PC-3 (cell line): ENCODE measurements at regions not wholly inside any gene's neighbourhood (a gene's known extent, or its start where the extent isn't known, plus 50 kb on each side); places are given as distances from the start of the nearest gene placed in this dataset.

Experiments used
- ATAC-seq: fragments of 200-7000 bp; cut with Tn5 transposase; 2 replicates; pipeline ENCODE4 v1.9.1; 2020; ENCODE audit warnings: mild to moderate bottlenecking, moderate library complexity
- BruUV-seq: library from RNA; stranded (reverse); fragments of 400-500 nt; replicated peaks from 2 replicates; lab custom pipeline; 2021; lab: Mats Ljungman, UMichigan
- CTCF ChIA-PET: fragments of 300-600 bp; sonication (Branson Sonifier 250); formaldehyde crosslinking; loops from one replicate; lab custom pipeline; 2022; ENCODE audit warnings: antibody characterized with exemption; lab: Charles Lee
- POLR2A ChIA-PET: fragments of 300-600 bp; sonication (Branson Sonifier 250); formaldehyde crosslinking; loops from one replicate; lab custom pipeline; 2022; ENCODE audit warnings: antibody characterized with exemption; ENCODE audit not compliant: unreplicated experiment; lab: Charles Lee
- DNase-seq: peaks from one replicate; pipeline ENCODE4 v3.0.0-alpha.2; 2015
- H2AFZ ChIP-seq: fragments of 300-600 bp; sonication (generic); 2 replicates; pipeline ENCODE4 v1.6.0; 2016; ENCODE audit warnings: antibody characterized with exemption, low read length
- H3F3A ChIP-seq: fragments of 300-600 bp; sonication (generic); one replicate; pipeline ENCODE4 v1.6.0; 2017; ENCODE audit warnings: antibody characterized with exemption, low read length, control low read depth, mild to moderate bottlenecking; ENCODE audit not compliant: unreplicated experiment
- H3K27ac ChIP-seq: fragments of 300-600 bp; sonication (generic); 2 replicates; pipeline ENCODE4 v1.5.1; 2016; ENCODE audit warnings: mild to moderate bottlenecking, low read length
- H3K27me3 ChIP-seq: fragments of 300-600 bp; sonication (generic); 2 replicates; pipeline ENCODE4 v1.6.1; 2016; ENCODE audit warnings: low read length, mixed read lengths
- H3K36me3 ChIP-seq: fragments of 300-600 bp; sonication (generic); 2 replicates; pipeline ENCODE4 v1.6.1; 2016; ENCODE audit warnings: low read depth, mixed run types, low read length, mixed read lengths
- H3K4me1 ChIP-seq: fragments of 300-600 bp; sonication (generic); 2 replicates; pipeline ENCODE4 v1.5.1; 2016; ENCODE audit warnings: low read length; ENCODE audit not compliant: insufficient read depth
- H3K4me2 ChIP-seq: fragments of 300-600 bp; sonication (generic); 2 replicates; pipeline ENCODE4 v1.6.0; 2016; ENCODE audit warnings: low read length
- H3K4me3 ChIP-seq: fragments of 300-600 bp; sonication (generic); 2 replicates; pipeline ENCODE4 v1.5.1; 2016; ENCODE audit warnings: mild to moderate bottlenecking, low read length, mixed read lengths
- H3K79me2 ChIP-seq: fragments of 300-600 bp; sonication (generic); 2 replicates; pipeline ENCODE4 v1.6.1; 2017; ENCODE audit warnings: low read length, mixed read lengths
- H3K9ac ChIP-seq: fragments of 300-600 bp; sonication (generic); 2 replicates; pipeline ENCODE4 v1.6.0; 2016; ENCODE audit warnings: mild to moderate bottlenecking, low read length
- H3K9me2 ChIP-seq: fragments of 300-600 bp; sonication (generic); replicated peaks from 2 replicates; pipeline ENCODE4 v1.6.1; 2016; ENCODE audit warnings: mixed run types, low read length, mixed read lengths
- H3K9me3 ChIP-seq: fragments of 300-600 bp; sonication (generic); 2 replicates; pipeline ENCODE4 v1.6.1; 2016; ENCODE audit warnings: low read length, mixed read lengths
- H4K20me1 ChIP-seq: fragments of 300-600 bp; sonication (generic); 2 replicates; pipeline ENCODE4 v1.6.1; 2016; ENCODE audit warnings: low read length, mixed read lengths
- CTCF ChIP-seq: fragments of 300-600 bp; sonication (generic); conservative IDR thresholded peaks from 2 replicates; pipeline ENCODE4 v1.5.1; 2017; ENCODE audit warnings: antibody characterized with exemption, low read depth, mild to moderate bottlenecking, low read length
- EZH2 ChIP-seq: fragments of 300-600 bp; sonication (generic); IDR thresholded peaks from one replicate; pipeline ENCODE4 v1.6.1; 2017; ENCODE audit warnings: antibody characterized with exemption, mild to moderate bottlenecking, low read length; ENCODE audit not compliant: unreplicated experiment
- EZH2phosphoT487 ChIP-seq: fragments of 300-600 bp; sonication (generic); IDR thresholded peaks from 2 replicates; pipeline ENCODE4 v1.6.1; 2018; ENCODE audit warnings: mild to moderate bottlenecking, antibody characterized with exemption, low read length, borderline replicate concordance
- intact Hi-C: fragments of 100-400 bp; cut with micrococcal nuclease; formaldehyde crosslinking; loops from 2 replicates; pipeline ENCODE4 v1.9.0; 2023

GRCh38 chr19:31085125-31085524 lies 264.1 kb downstream of the TSHZ3 start:
- CTCF ChIA-PET: no interaction called here
- ATAC-seq: no peak

GRCh38 chr19:31083105-31083504 lies 266.1 kb downstream of the TSHZ3 start:
- DNase-seq: no peak

More at GRCh38 chr19:31085125-31085524, 264.1 kb downstream of the TSHZ3 start:
- Histone ChIP-seq H3K36me3 (no peaks in the 10 kb centered on the region), H3K4me3 (no peak overlapping the region), H3K9me3 (no peaks in the 10 kb centered on the region), H3K4me2 (no peak overlapping the region), H3K4me1 (no peaks in the 10 kb centered on the region), H4K20me1 (no peaks in the 10 kb centered on the region), H3K27me3 (no peaks in the 10 kb centered on the region), H3F3A (no peaks in the 10 kb centered on the region), H3K79me2 (no peaks in the 10 kb centered on the region), H3K9me2 (no peaks in the 10 kb centered on the region), H3K27ac (no peak overlapping the region), H3K9ac (no peak overlapping the region), H2AFZ (no peak overlapping the region)
- intact Hi-C loops: no loop called here
- no peak for TF ChIP-seq CTCF
- no TSS peak for BruUV-seq
- DNase-seq: no peak
- POLR2A ChIA-PET: no interaction called here

GRCh38 chr19:31075146-31075655 lies 274.0 kb downstream of the TSHZ3 start:
- H3K4me3 ChIP-seq: no peak overlapping the region
- H3F3A ChIP-seq: no peaks in the 10 kb centered on the region
- H3K27ac ChIP-seq: no peak overlapping the region
- no peaks in the 10 kb centered on the region for H3K79me2 ChIP-seq
- H3K27me3 ChIP-seq: no peaks in the 10 kb centered on the region
- CTCF ChIA-PET: no interaction called here
- H2AFZ ChIP-seq: no peak overlapping the region
- POLR2A ChIA-PET: no interaction called here
- BruUV-seq: no TSS peak
- DNase-seq (no peak), ATAC-seq (no peak)
- H3K9ac ChIP-seq: no peak overlapping the region
- H3K36me3 ChIP-seq: no peaks in the 10 kb centered on the region
- intact Hi-C loops: no loop called here
- no peaks in the 10 kb centered on the region for H4K20me1 ChIP-seq
- H3K9me2 ChIP-seq: no peaks in the 10 kb centered on the region
- H3K9me3 ChIP-seq: no peaks in the 10 kb centered on the region
- TF ChIP-seq CTCF (no peak), EZH2phosphoT487 (no peak), EZH2 (no peak)
- H3K4me2 ChIP-seq: no peak overlapping the region
- no peaks in the 10 kb centered on the region for H3K4me1 ChIP-seq

More at GRCh38 chr19:31083105-31083504, 266.1 kb downstream of the TSHZ3 start:
- POLR2A ChIA-PET: no interaction called here
- no peaks in the 10 kb centered on the region for H3K4me1 ChIP-seq
- no peaks in the 10 kb centered on the region for H3K9me3 ChIP-seq
- H3K4me3 ChIP-seq: no peak overlapping the region
- no peak overlapping the region for H3K27ac ChIP-seq
- TF ChIP-seq EZH2 (no peak), CTCF (no peak), EZH2phosphoT487 (no peak)
- intact Hi-C loops: no loop called here
- H4K20me1 ChIP-seq: no peaks in the 10 kb centered on the region
- ATAC-seq: no peak
- no peak overlapping the region for H2AFZ ChIP-seq
- no peak overlapping the region for H3K4me2 ChIP-seq
- CTCF ChIA-PET: no interaction called here
- no peaks in the 10 kb centered on the region for H3K79me2 ChIP-seq
- no peaks in the 10 kb centered on the region for H3K27me3 ChIP-seq
- BruUV-seq: no TSS peak
- H3F3A ChIP-seq: no peaks in the 10 kb centered on the region
- no peak overlapping the region for H3K9ac ChIP-seq
- no peaks in the 10 kb centered on the region for H3K36me3 ChIP-seq
- H3K9me2 ChIP-seq: no peaks in the 10 kb centered on the region
